Loucy (cell line): ENCODE measurements at regions not wholly inside any gene's neighbourhood (a gene's known extent, or its start where the extent isn't known, plus 50 kb on each side); places are given as distances from the start of the nearest gene placed in this dataset.

Experiments used
- H2AFZ ChIP-seq: fragments of 200-600 bp; sonication (generic); 2 replicates; pipeline ENCODE4 v1.6.0; 2016; ENCODE audit warnings: antibody characterized with exemption, mild to moderate bottlenecking, low read length, moderate library complexity
- H3F3A ChIP-seq: fragments of 200-600 bp; 2 replicates; pipeline ENCODE4 v1.6.0; 2016; ENCODE audit warnings: antibody characterized with exemption, low read depth, mild to moderate bottlenecking
- H3K27me3 ChIP-seq: fragments of 200-600 bp; sonication (generic); 2 replicates; pipeline ENCODE4 v1.6.1; 2014; ENCODE audit warnings: low read length, mild to moderate bottlenecking; ENCODE audit not compliant: insufficient read depth, poor library complexity, severe bottlenecking
- H3K36me3 ChIP-seq: fragments of 200-600 bp; sonication (generic); 2 replicates; pipeline ENCODE4 v1.6.1; 2016; ENCODE audit warnings: low read length; ENCODE audit not compliant: insufficient read depth
- H3K4me1 ChIP-seq: fragments of 200-600 bp; sonication (generic); 2 replicates; pipeline ENCODE4 v1.5.1; 2014; ENCODE audit warnings: low read length, mild to moderate bottlenecking; ENCODE audit not compliant: insufficient read depth, poor library complexity, severe bottlenecking
- H3K4me2 ChIP-seq: fragments of 200-600 bp; sonication (generic); 2 replicates; pipeline ENCODE4 v1.6.0; 2014; ENCODE audit warnings: antibody characterized with exemption, low read length, low read depth, mild to moderate bottlenecking; ENCODE audit not compliant: poor library complexity, severe bottlenecking
- H3K4me3 ChIP-seq: fragments of 200-600 bp; sonication (generic); 2 replicates; pipeline ENCODE4 v1.5.1; 2014; ENCODE audit warnings: low read length, mild to moderate bottlenecking, mixed read lengths; ENCODE audit not compliant: poor library complexity, severe bottlenecking
- H3K79me2 ChIP-seq: fragments of 200-600 bp; sonication (generic); 2 replicates; pipeline ENCODE4 v1.6.1; 2014; ENCODE audit warnings: low read length; ENCODE audit not compliant: insufficient read depth
- H3K9ac ChIP-seq: fragments of 200-600 bp; sonication (generic); 2 replicates; pipeline ENCODE4 v1.6.0; 2014; ENCODE audit warnings: mild to moderate bottlenecking, low read depth, low read length, moderate library complexity; ENCODE audit not compliant: poor library complexity, severe bottlenecking
- H3K9me2 ChIP-seq: fragments of 200-600 bp; sonication (generic); replicated peaks from 2 replicates; pipeline ENCODE4 v1.6.1; 2016; ENCODE audit warnings: low read depth, low read length, mixed read lengths
- H3K9me3 ChIP-seq: fragments of 200-600 bp; sonication (generic); 2 replicates; pipeline ENCODE4 v1.6.1; 2014; ENCODE audit warnings: mild to moderate bottlenecking, antibody characterized with exemption, low read length, low read depth; ENCODE audit not compliant: insufficient read depth
- H4K20me1 ChIP-seq: fragments of 200-600 bp; sonication (generic); 2 replicates; pipeline ENCODE4 v1.6.0; 2014; ENCODE audit warnings: antibody characterized with exemption, low read length, mild to moderate bottlenecking; ENCODE audit not compliant: insufficient read depth, poor library complexity, severe bottlenecking
- CTCF ChIP-seq: fragments of 200-600 bp; sonication (generic); conservative IDR thresholded peaks from 2 replicates; pipeline ENCODE4 v1.5.1; 2014; ENCODE audit warnings: mild to moderate bottlenecking, antibody characterized with exemption, low read length
- EZH2phosphoT487 ChIP-seq: fragments of 200-600 bp; IDR thresholded peaks from 2 replicates; pipeline ENCODE4 v1.6.1; 2018; ENCODE audit warnings: antibody characterized with exemption, mild to moderate bottlenecking, moderate library complexity, borderline replicate concordance

- Histone ChIP-seq H3K36me3 (no peaks in the 10 kb centered on the region), H3K9me2 (no peaks in the 10 kb centered on the region), H3K27me3 (no peaks in the 10 kb centered on the region), H3K4me1 (peaks cover 3% of the 10 kb centered on the region), H3K4me3 (no peak overlapping the region), H3K9me3 (no peaks in the 10 kb centered on the region), H3K79me2 (no peaks in the 10 kb centered on the region), H4K20me1 (no peaks in the 10 kb centered on the region), H3F3A (no peaks in the 10 kb centered on the region), H3K9ac (no peak overlapping the region), H2AFZ (no peak overlapping the region), H3K4me2 (no peak overlapping the region)
- TF ChIP-seq CTCF (no peak), EZH2phosphoT487 (no peak)
Measured at GRCh38 chr1:191452586-191452985, 705.7 kb upstream of the RGS18 start.

GRCh38 chr1:191453487-191453886 is 704.8 kb upstream of the RGS18 start:
- no peaks in the 10 kb centered on the region for H3K9me3 ChIP-seq
- no peaks in the 10 kb centered on the region for H3K79me2 ChIP-seq
- no peak overlapping the region for H3K4me2 ChIP-seq
- TF ChIP-seq CTCF (no peak), EZH2phosphoT487 (no peak)
- no peaks in the 10 kb centered on the region for H4K20me1 ChIP-seq
- H2AFZ ChIP-seq, result 0 out of 2 replicates have a peak overlapping the region, but pooled peaks have one; percentile 37
- H3K4me1 ChIP-seq, result peaks cover 3% of the 10 kb centered on the region
- no peaks in the 10 kb centered on the region for H3F3A ChIP-seq
- no peak overlapping the region for H3K4me3 ChIP-seq
- H3K9ac ChIP-seq, result no peak overlapping the region
- H3K9me2 ChIP-seq, result no peaks in the 10 kb centered on the region
- no peaks in the 10 kb centered on the region for H3K36me3 ChIP-seq
- H3K27me3 ChIP-seq, result no peaks in the 10 kb centered on the region

GRCh38 chr1:191457889-191458288 is 700.4 kb upstream of the RGS18 start:
- H3K79me2 ChIP-seq, result no peaks in the 10 kb centered on the region
- H4K20me1 ChIP-seq, result no peaks in the 10 kb centered on the region
- no peaks in the 10 kb centered on the region for H3K9me3 ChIP-seq
- no peaks in the 10 kb centered on the region for H3K36me3 ChIP-seq
- no peak overlapping the region for H3K9ac ChIP-seq
- TF ChIP-seq CTCF, result no peak
- H3F3A ChIP-seq, result no peaks in the 10 kb centered on the region
- peaks cover 3% of the 10 kb centered on the region for H3K4me1 ChIP-seq
- H3K9me2 ChIP-seq, result no peaks in the 10 kb centered on the region
- no peaks in the 10 kb centered on the region for H3K27me3 ChIP-seq
- no peak overlapping the region for H2AFZ ChIP-seq
- no peak overlapping the region for H3K4me3 ChIP-seq
- H3K4me2 ChIP-seq, result no peak overlapping the region
